Pancreas (tissue), 10 donors: ENCODE measurements at regions not wholly inside any gene's neighbourhood (a gene's known extent, or its start where the extent isn't known, plus 50 kb on each side); places are given as distances from the start of the nearest gene placed in this dataset.

ENCODE experiments used
- ATAC-seq, 4 donors: fragments of 200-7000 bp; cut with Tn5 transposase; one replicate each; pipeline versions ENCODE4 v1.8.0 to v1.9.1; 2020; ENCODE audit warnings: mild to moderate bottlenecking in 4 of 4, moderate library complexity in 4 of 4
- DNase-seq, 6 donors: peaks; one replicate each; pipeline ENCODE4 v3.0.0-alpha.2; 2020
- FAIRE-seq: peaks from 2 replicates; lab custom pipeline; 2012; peaks lifted over from hg19 to GRCh38; lab: Jason Lieb, UNC
- H3K27ac ChIP-seq, 4 donors: fragments of 200-600 bp; sonication (generic); 1 replicate in 3 of 4; 2 replicates in 1 of 4; pipeline versions ENCODE4 v1.5.0 to v1.8.0; 2020
- H3K27me3 ChIP-seq, 4 donors: fragments of 200-600 bp; one replicate each; pipeline ENCODE4 v1.8.0; 2021
- H3K36me3 ChIP-seq, 3 donors: fragments of 200-600 bp; sonication (generic) in 1 of 3; one replicate each; pipeline versions ENCODE4 v1.5.0 to v1.8.0; 2020 to 2021
- H3K4me1 ChIP-seq, 3 donors: fragments of 200-600 bp; one replicate each; pipeline ENCODE4 v1.8.0; 2021
- H3K4me3 ChIP-seq, 4 donors: fragments of 200-600 bp; sonication (generic) in 2 of 4; one replicate each; pipeline versions ENCODE4 v1.5.0 to v1.8.0; 2020 to 2021
- H3K9me3 ChIP-seq, 4 donors: fragments of 200-600 bp; one replicate each; pipeline ENCODE4 v1.8.0; 2021
- WGBS, 2 donors: extraction: QIAGEN DNeasy Blood & Tissue Kit; methylation state at CpG; one replicate each; pipeline ENCODE4 v1.1.7; 2013; 5-methylcytosine and 5-hydroxymethylcytosine counted together
- intact Hi-C, 3 donors: fragments of 100-400 bp; cut with DNase I; formaldehyde crosslinking; loops; one replicate each; pipeline versions ENCODE4 v1.11.1 to v1.14.2; 2022
- TF ChIP-seq, protein P1 (sequence below), 4 donors: fragments of 200-600 bp; sonication (generic) in 3 of 4; IDR thresholded peaks; one replicate each; pipeline versions ENCODE4 v1.5.0 to v1.8.0; 2021; ENCODE audit warnings: antibody characterized with exemption in 4 of 4
- donor health status: healthy with polysubstance abuse.
- donor health status: DM: no; HTN: no; CAD: no; lungs with moderate emphysema.
- donor health status: DM: no; HTN: no; CAD: no.
- donor health status: control.
- donor health status: control.
- donor health status: Bipolar disorder and iron deficiency.
- donor health status: DM: yes; HTN: yes; CAD: no.
- donor health status: DM: no; HTN: no; CAD: no.
- donor health status: DM: no; HTN: no; CAD: no.
- donor health status: DM: yes; HTN: yes; CAD: no.

DNA sequence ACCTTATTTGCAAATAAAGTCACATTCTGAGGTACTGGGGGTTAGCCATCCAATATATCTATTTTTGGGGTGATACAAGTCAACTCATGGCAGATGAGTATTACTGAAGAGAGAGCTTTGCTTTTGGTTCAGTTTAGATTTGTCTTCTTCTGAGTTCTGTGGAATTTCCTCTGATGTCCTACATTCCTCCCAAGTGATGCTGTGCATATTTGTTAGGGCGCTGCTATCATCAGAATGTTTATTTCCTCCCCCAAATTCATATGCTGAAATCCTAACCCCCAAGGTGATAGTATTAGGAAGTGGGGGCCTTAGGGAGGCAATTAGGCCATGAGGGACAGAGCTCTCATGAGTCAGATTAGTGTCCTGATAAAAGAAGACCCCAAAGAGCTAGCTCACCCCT is 96.2 kb upstream of the WLS start:
- no peaks in the 10 kb centered on the region for H3K27me3 ChIP-seq
- intact Hi-C loops: loop anchor here in 1 of 3 donors (10.0 kb wide), 1 partner anchor 204 kb away; no protein-coding TSS in a partner anchor
- TF ChIP-seq, protein P1, sequence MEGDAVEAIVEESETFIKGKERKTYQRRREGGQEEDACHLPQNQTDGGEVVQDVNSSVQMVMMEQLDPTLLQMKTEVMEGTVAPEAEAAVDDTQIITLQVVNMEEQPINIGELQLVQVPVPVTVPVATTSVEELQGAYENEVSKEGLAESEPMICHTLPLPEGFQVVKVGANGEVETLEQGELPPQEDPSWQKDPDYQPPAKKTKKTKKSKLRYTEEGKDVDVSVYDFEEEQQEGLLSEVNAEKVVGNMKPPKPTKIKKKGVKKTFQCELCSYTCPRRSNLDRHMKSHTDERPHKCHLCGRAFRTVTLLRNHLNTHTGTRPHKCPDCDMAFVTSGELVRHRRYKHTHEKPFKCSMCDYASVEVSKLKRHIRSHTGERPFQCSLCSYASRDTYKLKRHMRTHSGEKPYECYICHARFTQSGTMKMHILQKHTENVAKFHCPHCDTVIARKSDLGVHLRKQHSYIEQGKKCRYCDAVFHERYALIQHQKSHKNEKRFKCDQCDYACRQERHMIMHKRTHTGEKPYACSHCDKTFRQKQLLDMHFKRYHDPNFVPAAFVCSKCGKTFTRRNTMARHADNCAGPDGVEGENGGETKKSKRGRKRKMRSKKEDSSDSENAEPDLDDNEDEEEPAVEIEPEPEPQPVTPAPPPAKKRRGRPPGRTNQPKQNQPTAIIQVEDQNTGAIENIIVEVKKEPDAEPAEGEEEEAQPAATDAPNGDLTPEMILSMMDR (IDR thresholded peaks at IDR 0.05): no peak
- ATAC-seq (no peak), FAIRE-seq (no peak), DNase-seq (no peak)
- H3K36me3 ChIP-seq: no peaks in the 10 kb centered on the region
- H3K4me1 ChIP-seq: no peaks in the 10 kb centered on the region
- H3K4me3 ChIP-seq: no peak overlapping the region
- 80 to 94% methylated on average over 1 of the region's 1 CpG for WGBS, 2 donors
- no peak overlapping the region for H3K27ac ChIP-seq
- H3K9me3 ChIP-seq: no peaks in the 10 kb centered on the region

DNA sequence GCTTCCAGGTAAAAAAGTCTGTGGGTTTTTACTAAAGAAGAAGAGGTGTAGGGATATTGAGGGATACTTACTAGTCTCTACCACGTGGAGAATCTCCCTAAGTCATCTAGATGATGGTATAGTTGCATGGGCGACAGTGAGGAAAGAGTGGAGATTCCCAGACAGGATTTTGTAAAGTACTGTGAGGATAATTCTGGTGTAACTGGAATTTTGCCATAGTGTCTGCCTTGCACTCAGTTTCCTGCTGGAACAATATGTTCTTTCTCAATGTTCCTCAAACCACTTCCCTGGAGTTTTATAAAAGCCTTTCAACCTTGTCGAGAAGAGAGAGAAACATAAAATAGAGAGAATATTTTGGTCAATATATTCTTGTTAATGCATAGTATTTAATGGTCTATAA is 95.1 kb upstream of the WLS start:
- TF ChIP-seq, protein P1 (IDR thresholded peaks at IDR 0.05): no peak
- ATAC-seq: no peak
- no peak overlapping the region for H3K4me3 ChIP-seq
- H3K4me1 ChIP-seq: no peaks in the 10 kb centered on the region
- H3K9me3 ChIP-seq: no peaks in the 10 kb centered on the region
- no peak overlapping the region for H3K27ac ChIP-seq
- DNase-seq: no peak
- no peak for FAIRE-seq
- 70 to 75% methylated on average over 3 of the region's 3 CpGs for WGBS, 2 donors
- intact Hi-C loops: loop anchor here in 1 of 3 donors (10.0 kb wide), 1 partner anchor 203 kb away; no protein-coding TSS in a partner anchor
- no peaks in the 10 kb centered on the region for H3K27me3 ChIP-seq
- H3K36me3 ChIP-seq: no peaks in the 10 kb centered on the region

DNA sequence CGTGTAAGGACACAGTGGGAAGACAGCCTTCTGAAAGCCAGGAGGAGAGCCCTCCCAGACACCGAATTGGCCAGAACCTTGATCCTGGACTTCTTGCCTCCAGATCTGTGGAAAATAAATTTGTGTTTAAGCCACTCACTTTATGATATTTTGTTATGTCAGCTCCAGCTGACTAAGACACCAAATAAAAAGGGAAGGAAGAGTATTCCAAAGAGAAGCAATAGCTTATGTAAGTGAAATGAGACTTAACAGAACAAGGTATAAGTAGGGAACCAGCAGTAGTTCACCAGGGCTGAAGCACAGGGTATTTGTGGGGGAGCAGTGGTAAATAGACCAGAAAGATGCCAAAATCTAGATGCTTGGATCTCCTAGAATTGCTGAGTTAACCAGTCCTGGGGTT is 94.2 kb upstream of the WLS start:
- no peak for FAIRE-seq
- Histone ChIP-seq H3K4me1 (no peaks in the 10 kb centered on the region), H3K27ac (no peak overlapping the region), H3K9me3 (no peaks in the 10 kb centered on the region), H3K4me3 (no peak overlapping the region), H3K36me3 (no peaks in the 10 kb centered on the region), H3K27me3 (no peaks in the 10 kb centered on the region)
- no peak for ATAC-seq
- 75 to 78% methylated on average over 2 of the region's 2 CpGs for WGBS, 2 donors
- TF ChIP-seq, protein P1 (IDR thresholded peaks at IDR 0.05): no peak
- intact Hi-C loops: loop anchor here in 1 of 3 donors (10.0 kb wide), 1 partner anchor 202 kb away; no protein-coding TSS in a partner anchor
- no peak for DNase-seq

DNA sequence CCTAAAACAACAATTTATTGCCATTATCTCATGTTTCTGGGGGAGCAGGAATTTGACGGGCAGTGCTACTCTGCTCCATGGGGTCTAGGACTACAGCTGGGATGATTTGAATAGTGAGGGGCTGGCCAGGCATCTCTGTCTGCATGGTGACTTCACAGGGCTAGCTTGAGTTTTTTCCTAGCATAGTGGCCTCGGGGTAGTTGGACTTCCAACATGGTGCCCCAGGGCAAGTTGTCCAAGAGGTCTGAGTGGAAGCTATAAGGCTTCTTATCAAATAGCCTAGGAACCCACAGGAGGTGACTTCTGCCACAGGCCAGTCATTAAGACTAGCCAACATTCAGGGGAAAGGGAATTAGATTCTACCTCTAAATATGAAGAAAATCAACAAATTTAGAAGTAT is 92.0 kb upstream of the WLS start:
- FAIRE-seq (no peak), ATAC-seq (no peak), DNase-seq (no peak)
- TF ChIP-seq, protein P1 (IDR thresholded peaks at IDR 0.05): no peak
- Histone ChIP-seq H3K36me3 (no peaks in the 10 kb centered on the region), H3K27me3 (no peaks in the 10 kb centered on the region), H3K4me3 (no peak overlapping the region), H3K4me1 (peaks cover 0 to 9% (median 0%) of the 10 kb centered on the region in 3 donors), H3K27ac (no peak overlapping the region), H3K9me3 (no peaks in the 10 kb centered on the region)
- 80 to 86% methylated on average over 2 of the region's 2 CpGs for WGBS, 2 donors
- intact Hi-C loops: loop anchor here (5.0 to 10.0 kb wide), 2 partner anchors 200 to 202 kb away; no protein-coding TSS in a partner anchor

DNA sequence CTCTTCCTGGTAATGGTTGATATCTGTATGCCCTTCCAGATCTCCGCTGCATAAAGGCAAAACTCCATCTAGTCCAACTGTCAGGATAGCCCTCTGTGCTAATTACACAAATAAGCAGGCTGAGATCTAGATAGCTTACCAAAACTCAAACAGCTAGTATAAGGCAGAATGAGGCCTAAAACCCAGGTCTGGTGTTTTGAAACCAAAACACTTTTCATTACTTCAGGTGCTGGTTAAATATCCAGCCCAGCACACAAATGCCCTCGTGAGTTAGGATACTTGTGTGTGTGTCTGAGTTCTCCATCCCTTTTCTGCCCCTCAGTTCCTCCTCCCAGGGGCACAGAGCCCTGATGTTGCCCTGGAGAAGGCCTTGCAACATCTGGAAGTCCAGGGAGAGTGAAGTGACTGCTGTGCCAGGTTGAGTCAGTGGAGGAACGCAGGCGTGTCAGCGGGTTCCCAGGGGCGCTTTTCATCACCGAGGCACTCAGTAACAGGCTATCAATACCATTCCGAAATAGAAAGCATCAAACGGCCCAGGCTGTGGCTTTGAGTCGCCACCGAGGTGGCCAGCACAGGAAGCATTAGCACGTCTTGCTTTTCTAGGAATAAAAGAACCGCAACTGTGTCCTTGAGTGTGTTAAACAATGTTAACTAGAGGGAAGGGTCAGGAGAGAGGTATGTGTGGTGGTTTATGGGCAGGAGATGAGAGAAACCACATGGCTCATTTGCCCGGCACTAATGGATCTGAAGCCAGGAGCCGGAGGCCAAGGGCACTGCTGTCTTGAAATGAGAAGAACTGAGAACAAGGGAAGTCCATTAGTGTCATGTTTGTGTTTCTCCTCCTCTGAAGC is 90.7 kb upstream of the WLS start:
- DNase-seq: no peak
- no peak for FAIRE-seq
- peaks cover 0 to 9% (median 0%) of the 10 kb centered on the region in 3 donors for H3K4me1 ChIP-seq
- H3K27me3 ChIP-seq: no peaks in the 10 kb centered on the region
- no peaks in the 10 kb centered on the region for H3K9me3 ChIP-seq
- intact Hi-C loops: loop anchor here (5.0 to 10.0 kb wide), 2 partner anchors 198 to 201 kb away; no protein-coding TSS in a partner anchor
- WGBS, 2 donors: 59 to 60% methylated on average over 15 of the region's 15 CpGs
- no peak for ATAC-seq
- H3K4me3 ChIP-seq: no peak overlapping the region
- TF ChIP-seq, protein P1 (IDR thresholded peaks at IDR 0.05): no peak
- H3K36me3 ChIP-seq: no peaks in the 10 kb centered on the region
- no peak overlapping the region for H3K27ac ChIP-seq
